HepG2 (cell line): ENCODE measurements at regions not wholly inside any gene's neighbourhood (a gene's known extent, or its start where the extent isn't known, plus 50 kb on each side); places are given as distances from the start of the nearest gene placed in this dataset.

Experiments
- ELF3 ChIP-seq: IDR thresholded peaks from 2 replicates; pipeline ENCODE4 v1.6.1; 2016; ENCODE audit warnings: missing genetic modification reagents, missing compliant biosample characterization
- PBX3 ChIP-seq: sonication (generic); formaldehyde crosslinking; IDR thresholded peaks from 2 replicates; pipeline ENCODE4 v1.8.1; 2023; ENCODE audit warnings: missing genetic modification reagents, inconsistent platforms, borderline replicate concordance
- ZNF770 ChIP-seq: sonication (generic); formaldehyde crosslinking; IDR thresholded peaks from 2 replicates; pipeline ENCODE4 v1.5.0; 2020; ENCODE audit warnings: mild to moderate bottlenecking, missing genetic modification reagents

- no peak for TF ChIP-seq ELF3 (CRISPR knock-in tag)
- TF ChIP-seq PBX3, result no peak
- no peak for TF ChIP-seq ZNF770
These were observed 90.0 kb downstream of the ANXA2R start for GRCh38 chr5:42950116-42950455.
